GM12878 (cell line): ENCODE measurements at regions not wholly inside any gene's neighbourhood (a gene's known extent, or its start where the extent isn't known, plus 50 kb on each side); places are given as distances from the start of the nearest gene placed in this dataset.

Source experiments
- ATAC-seq: fragments of 200-7000 bp; cut with Tn5 transposase; 3 replicates; pipeline ENCODE4 v1.9.1; 2020; ENCODE audit warnings: mild to moderate bottlenecking, moderate library complexity
- BruUV-seq: library from RNA; stranded (reverse); fragments of 400-500 nt; replicated peaks from 2 replicates; lab custom pipeline; 2021; lab: Mats Ljungman, UMichigan
- CTCF ChIA-PET: fragments of 300-600 bp; sonication (Branson Sonifier 250); formaldehyde crosslinking; extraction: SDS; loops from one replicate; lab custom pipeline; 2021; ENCODE audit warnings: inconsistent platforms; lab: Yijun Ruan, JAX
- POLR2A ChIA-PET: fragments of 350-600 bp; formaldehyde crosslinking; extraction: SDS; loops from one replicate; lab custom pipeline; 2021; ENCODE audit warnings: inconsistent platforms; lab: Charles Lee
- RAD21 ChIA-PET: fragments of 300-600 bp; sonication (Branson Sonifier 250); formaldehyde crosslinking; loops from one replicate; lab custom pipeline; 2023; ENCODE audit warnings: antibody characterized with exemption; ENCODE audit not compliant: unreplicated experiment; lab: Charles Lee
- SMC1A ChIA-PET: fragments of 300-600 bp; sonication (Branson Sonifier 250); formaldehyde crosslinking; loops from one replicate; lab custom pipeline; 2023; ENCODE audit not compliant: unreplicated experiment, uncharacterized antibody; lab: Charles Lee
- DNase-seq: peaks from one replicate; pipeline ENCODE4 v3.0.0-alpha.2; 2011; ENCODE audit warnings: low read depth, low spot score
- FAIRE-seq: peaks from 3 replicates; lab custom pipeline; 2011; peaks lifted over from hg19 to GRCh38; lab: Jason Lieb, UNC
- H2AFZ ChIP-seq: 2 replicates; pipeline ENCODE4 v1.6.0; 2011; ENCODE audit warnings: low read depth, low read length, control low read depth; ENCODE audit not compliant: control insufficient read depth
- H3K27ac ChIP-seq: 2 replicates; pipeline ENCODE4 v1.5.1; 2011; ENCODE audit warnings: control low read depth; ENCODE audit not compliant: control insufficient read depth, insufficient read depth
- H3K27me3 ChIP-seq, 2 experiments: replicated peaks in 1 of 2; 2 replicates each; pipeline versions ENCODE4 v1.6.0 to v1.6.1; 2011; ENCODE audit warnings: low read length in 1 of 2; ENCODE audit not compliant: control insufficient read depth in 2 of 2, insufficient read depth in 2 of 2
- H3K36me3 ChIP-seq, 2 experiments: 2 replicates each; pipeline ENCODE4 v1.5.1; 2011; ENCODE audit warnings: low read length in 1 of 2; ENCODE audit not compliant: control insufficient read depth in 2 of 2, insufficient read depth in 2 of 2
- H3K4me1 ChIP-seq: 2 replicates; pipeline ENCODE4 v1.6.1; 2011; ENCODE audit warnings: mild to moderate bottlenecking, low read length, moderate library complexity, mixed read lengths; ENCODE audit not compliant: control insufficient read depth, insufficient read depth
- H3K4me2 ChIP-seq: 2 replicates; pipeline ENCODE4 v1.6.0; 2011; ENCODE audit warnings: control low read depth; ENCODE audit not compliant: control insufficient read depth, insufficient read depth
- H3K4me3 ChIP-seq: fragments of 200-600 bp; sonication (generic); 2 replicates; pipeline ENCODE4 v1.5.1; 2016
- H3K79me2 ChIP-seq: 2 replicates; pipeline ENCODE4 v1.6.0; 2011; ENCODE audit warnings: low read length; ENCODE audit not compliant: control insufficient read depth, insufficient read depth
- H3K9ac ChIP-seq: 2 replicates; pipeline ENCODE4 v1.8.0; 2011; ENCODE audit warnings: low read length, control low read depth, mixed read lengths; ENCODE audit not compliant: control insufficient read depth, insufficient read depth
- H3K9me3 ChIP-seq: replicated peaks from 3 replicates; pipeline ENCODE4 v1.5.1; 2011; ENCODE audit warnings: mild to moderate bottlenecking, low read length; ENCODE audit not compliant: control insufficient read depth, insufficient read depth
- H4K20me1 ChIP-seq: 2 replicates; pipeline ENCODE4 v1.6.0; 2011; ENCODE audit not compliant: control insufficient read depth, insufficient read depth
- MAX ChIP-seq: IDR thresholded peaks from 2 replicates; pipeline ENCODE4 v1.6.1; 2012; ENCODE audit warnings: low read depth, low read length, improper control_type of control experiment
- MYB ChIP-seq: fragments of 150-350 bp; IDR thresholded peaks from 2 replicates; pipeline ENCODE4 v1.6.1; 2014; ENCODE audit warnings: mild to moderate bottlenecking, low read depth, low read length, borderline replicate concordance
- NFXL1 ChIP-seq: fragments of 450-650 bp; IDR thresholded peaks from 2 replicates; pipeline ENCODE4 v1.6.1; 2017; ENCODE audit warnings: antibody characterized with exemption, mild to moderate bottlenecking, borderline replicate concordance
- POLR2A ChIP-seq: IDR thresholded peaks from 2 replicates; pipeline ENCODE4 v1.6.1; 2011; ENCODE audit warnings: low read depth, mild to moderate bottlenecking, low read length
- POLR2AphosphoS5 ChIP-seq: IDR thresholded peaks from 2 replicates; pipeline ENCODE4 v1.6.1; 2011; ENCODE audit warnings: mild to moderate bottlenecking, low read length, inconsistent platforms
- RAD51 ChIP-seq: fragments of 450-650 bp; IDR thresholded peaks from 2 replicates; pipeline ENCODE4 v1.6.1; 2016; ENCODE audit warnings: moderate library complexity, mild to moderate bottlenecking, inconsistent platforms
- RBBP5 ChIP-seq: fragments of 200-600 bp; sonication (generic); conservative IDR thresholded peaks from 2 replicates; pipeline ENCODE4 v1.6.1; 2016
- RFX5 ChIP-seq: IDR thresholded peaks from 2 replicates; pipeline ENCODE4 v1.6.1; 2011; ENCODE audit warnings: low read depth, low read length, improper control_type of control experiment
- SUZ12 ChIP-seq: fragments of 200-600 bp; sonication (generic); IDR thresholded peaks from one replicate; pipeline ENCODE4 v1.6.1; 2018; ENCODE audit warnings: antibody characterized with exemption, mild to moderate bottlenecking; ENCODE audit not compliant: unreplicated experiment
- TBL1XR1 ChIP-seq: IDR thresholded peaks from 2 replicates; pipeline ENCODE4 v1.6.1; 2012; ENCODE audit warnings: low read depth, low read length, improper control_type of control experiment
- WRNIP1 ChIP-seq: IDR thresholded peaks from 2 replicates; pipeline ENCODE4 v1.6.1; 2011; ENCODE audit warnings: low read depth, low read length, improper control_type of control experiment, borderline replicate concordance
- ZZZ3 ChIP-seq: IDR thresholded peaks from 2 replicates; pipeline ENCODE4 v1.6.1; 2011; ENCODE audit warnings: low read depth; ENCODE audit not compliant: control insufficient read depth, insufficient read length
- WGBS: methylation state at CpG from one replicate; pipeline ENCODE4 v1.1.6; 2016; ENCODE audit warnings: low lambda C conversion rate; ENCODE audit not compliant: insufficient replicate concordance, insufficient coverage; ENCODE audit errors: missing lambda C conversion rate; 5-methylcytosine and 5-hydroxymethylcytosine counted together
- in situ Hi-C: fragments of 300-500 bp; cut with MboI; formaldehyde crosslinking; loops from 9 replicates; pipeline ENCODE4 v1.14.3; 2018; ENCODE audit warnings: mixed read lengths
- intact Hi-C: fragments of 100-400 bp; cut with micrococcal nuclease; formaldehyde crosslinking; loops from one replicate; pipeline ENCODE4 v1.14.2; 2022; ENCODE audit not compliant: unreplicated experiment
- TF ChIP-seq, protein P1 (sequence below): fragments of 450-650 bp; IDR thresholded peaks from 2 replicates; pipeline ENCODE4 v1.6.1; 2016; ENCODE audit warnings: mild to moderate bottlenecking

DNA sequence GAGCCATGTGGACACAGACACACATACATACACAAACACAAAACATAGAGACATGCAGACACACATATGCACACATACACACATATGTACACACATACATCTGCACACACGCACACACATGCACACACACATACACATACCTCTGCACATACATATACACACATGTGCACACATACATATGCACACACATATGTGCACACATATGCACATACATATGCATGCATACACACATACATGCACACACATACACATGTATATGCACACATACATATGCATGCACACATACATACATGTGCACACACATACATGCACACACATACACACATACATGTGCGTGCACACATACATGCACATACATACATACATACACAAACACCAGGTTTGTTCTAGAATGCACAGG is 236.3 kb upstream of the FOXK1 start:
- no peak overlapping the region for H3K4me3 ChIP-seq
- no peak overlapping the region for H3K9ac ChIP-seq
- ChIA-PET CTCF (no interaction called here), RAD21 (no interaction called here), SMC1A (no interaction called here), POLR2A (no interaction called here)
- TF ChIP-seq TBL1XR1, result no peak
- TF ChIP-seq RBBP5, result no peak
- no peak for TF ChIP-seq NFXL1
- TF ChIP-seq WRNIP1, result no peak
- no peak for TF ChIP-seq MAX
- TF ChIP-seq MYB, result no peak
- TF ChIP-seq RAD51, result no peak
- no peak for TF ChIP-seq POLR2AphosphoS5
- no peak for TF ChIP-seq ZZZ3
- no peak for TF ChIP-seq SUZ12
- no peak for TF ChIP-seq RFX5
- no peak for TF ChIP-seq POLR2A
- TF ChIP-seq, protein P1, sequence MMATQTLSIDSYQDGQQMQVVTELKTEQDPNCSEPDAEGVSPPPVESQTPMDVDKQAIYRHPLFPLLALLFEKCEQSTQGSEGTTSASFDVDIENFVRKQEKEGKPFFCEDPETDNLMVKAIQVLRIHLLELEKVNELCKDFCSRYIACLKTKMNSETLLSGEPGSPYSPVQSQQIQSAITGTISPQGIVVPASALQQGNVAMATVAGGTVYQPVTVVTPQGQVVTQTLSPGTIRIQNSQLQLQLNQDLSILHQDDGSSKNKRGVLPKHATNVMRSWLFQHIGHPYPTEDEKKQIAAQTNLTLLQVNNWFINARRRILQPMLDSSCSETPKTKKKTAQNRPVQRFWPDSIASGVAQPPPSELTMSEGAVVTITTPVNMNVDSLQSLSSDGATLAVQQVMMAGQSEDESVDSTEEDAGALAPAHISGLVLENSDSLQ, result no peak
- in situ Hi-C loops (no loop called here), intact Hi-C loops (no loop called here)
- H4K20me1 ChIP-seq, result no peaks in the 10 kb centered on the region
- no peaks in the 10 kb centered on the region; the same call in 2 of the 3 replicates for H3K9me3 ChIP-seq
- H3K36me3 ChIP-seq, result no peaks in the 10 kb centered on the region
- H3K27ac ChIP-seq, result no peak overlapping the region
- no peaks in the 10 kb centered on the region for H3K27me3 ChIP-seq
- no peak overlapping the region for H3K4me2 ChIP-seq
- H3K4me1 ChIP-seq, result no peaks in the 10 kb centered on the region
- no peaks in the 10 kb centered on the region for H3K79me2 ChIP-seq
- WGBS, result 63% methylated on average over 2 of the region's 2 CpGs
- ATAC-seq, result no peak
- no peak for DNase-seq
- no TSS peak for BruUV-seq
- no peak for FAIRE-seq
- H2AFZ ChIP-seq, result no peak overlapping the region
